ENCODE measurements at regions not wholly inside any gene's neighbourhood (a gene's known extent, or its start where the extent isn't known, plus 50 kb on each side); places are given as distances from the start of the nearest gene placed in this dataset.

- Histone ChIP-seq H4K20me1 (ENCODE audit: control insufficient read depth, extremely low read depth, insufficient read depth, low read length) (no peaks in the 10 kb centered on the region), H3K4me3 (replicated peaks in 1 of 4; ENCODE audit: control extremely low read depth in 1 of 4, insufficient read depth in 1 of 4, low read depth in 3 of 4, low read length in 4 of 4) (no peak overlapping the region), H3K27ac (ENCODE audit: insufficient read depth, low read length) (no peak overlapping the region), H3K36me3 (ENCODE audit: control insufficient read depth, insufficient read depth, low read length) (no peaks in the 10 kb centered on the region), H3K9me3 (ENCODE audit: control insufficient read depth, insufficient read depth, low read depth, low read length) (no peaks in the 10 kb centered on the region), H3K27me3 (ENCODE audit: control insufficient read depth, insufficient read depth, low read length) (no peaks in the 10 kb centered on the region), H3K4me1 (ENCODE audit: control insufficient read depth, extremely low read depth, insufficient read depth, low read length) (no peaks in the 10 kb centered on the region), H3K4me2 (ENCODE audit: extremely low read depth, insufficient read depth, low read length) (no peak overlapping the region), H2AFZ (ENCODE audit: low read length) (no peak overlapping the region), H3K9ac (ENCODE audit: insufficient read depth, low read length) (no peak overlapping the region), H3K79me2 (ENCODE audit: control insufficient read depth, insufficient read depth, low read length) (no peaks in the 10 kb centered on the region)
- no peak for DNase-seq (ENCODE audit: low read depth in 2 of 2)
- no peak for TF ChIP-seq EZH2 (IDR thresholded peaks at IDR 0.05; ENCODE audit: low read length, missing control alignments)
- TF ChIP-seq, protein P1, sequence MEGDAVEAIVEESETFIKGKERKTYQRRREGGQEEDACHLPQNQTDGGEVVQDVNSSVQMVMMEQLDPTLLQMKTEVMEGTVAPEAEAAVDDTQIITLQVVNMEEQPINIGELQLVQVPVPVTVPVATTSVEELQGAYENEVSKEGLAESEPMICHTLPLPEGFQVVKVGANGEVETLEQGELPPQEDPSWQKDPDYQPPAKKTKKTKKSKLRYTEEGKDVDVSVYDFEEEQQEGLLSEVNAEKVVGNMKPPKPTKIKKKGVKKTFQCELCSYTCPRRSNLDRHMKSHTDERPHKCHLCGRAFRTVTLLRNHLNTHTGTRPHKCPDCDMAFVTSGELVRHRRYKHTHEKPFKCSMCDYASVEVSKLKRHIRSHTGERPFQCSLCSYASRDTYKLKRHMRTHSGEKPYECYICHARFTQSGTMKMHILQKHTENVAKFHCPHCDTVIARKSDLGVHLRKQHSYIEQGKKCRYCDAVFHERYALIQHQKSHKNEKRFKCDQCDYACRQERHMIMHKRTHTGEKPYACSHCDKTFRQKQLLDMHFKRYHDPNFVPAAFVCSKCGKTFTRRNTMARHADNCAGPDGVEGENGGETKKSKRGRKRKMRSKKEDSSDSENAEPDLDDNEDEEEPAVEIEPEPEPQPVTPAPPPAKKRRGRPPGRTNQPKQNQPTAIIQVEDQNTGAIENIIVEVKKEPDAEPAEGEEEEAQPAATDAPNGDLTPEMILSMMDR (conservative IDR thresholded peaks at IDR 0.05 in 1 of 2, IDR thresholded peaks at IDR 0.05 in 1 of 2; ENCODE audit: low read depth in 1 of 2, low read length in 2 of 2): no peak
These were observed 1393.6 kb downstream of the SI start for GRCh38 chr3:163684651-163685050.

GRCh38 chr3:163672954-163673353 is 1405.3 kb downstream of the SI start:
- no peaks in the 10 kb centered on the region for H3K36me3 ChIP-seq (ENCODE audit: control insufficient read depth, insufficient read depth, low read length)
- TF ChIP-seq EZH2 (IDR thresholded peaks at IDR 0.05; ENCODE audit: low read length, missing control alignments): no peak
- TF ChIP-seq, protein P1 (conservative IDR thresholded peaks at IDR 0.05 in 1 of 2, IDR thresholded peaks at IDR 0.05 in 1 of 2; ENCODE audit: low read depth in 1 of 2, low read length in 2 of 2): no peak
- H4K20me1 ChIP-seq (ENCODE audit: control insufficient read depth, extremely low read depth, insufficient read depth, low read length): no peaks in the 10 kb centered on the region
- no peaks in the 10 kb centered on the region for H3K79me2 ChIP-seq (ENCODE audit: control insufficient read depth, insufficient read depth, low read length)
- no peak overlapping the region for H3K4me2 ChIP-seq (ENCODE audit: extremely low read depth, insufficient read depth, low read length)
- DNase-seq (ENCODE audit: low read depth in 2 of 2): no peak
- no peak overlapping the region for H2AFZ ChIP-seq (ENCODE audit: low read length)
- no peaks in the 10 kb centered on the region for H3K27me3 ChIP-seq (ENCODE audit: control insufficient read depth, insufficient read depth, low read length)
- H3K4me1 ChIP-seq (ENCODE audit: control insufficient read depth, extremely low read depth, insufficient read depth, low read length): no peaks in the 10 kb centered on the region
- H3K27ac ChIP-seq (ENCODE audit: insufficient read depth, low read length): no peak overlapping the region
- no peak overlapping the region for H3K9ac ChIP-seq (ENCODE audit: insufficient read depth, low read length)
- no peak overlapping the region for H3K4me3 ChIP-seq (replicated peaks in 1 of 4; ENCODE audit: control extremely low read depth in 1 of 4, insufficient read depth in 1 of 4, low read depth in 3 of 4, low read length in 4 of 4)
- H3K9me3 ChIP-seq (ENCODE audit: control insufficient read depth, insufficient read depth, low read depth, low read length): no peaks in the 10 kb centered on the region

DNA sequence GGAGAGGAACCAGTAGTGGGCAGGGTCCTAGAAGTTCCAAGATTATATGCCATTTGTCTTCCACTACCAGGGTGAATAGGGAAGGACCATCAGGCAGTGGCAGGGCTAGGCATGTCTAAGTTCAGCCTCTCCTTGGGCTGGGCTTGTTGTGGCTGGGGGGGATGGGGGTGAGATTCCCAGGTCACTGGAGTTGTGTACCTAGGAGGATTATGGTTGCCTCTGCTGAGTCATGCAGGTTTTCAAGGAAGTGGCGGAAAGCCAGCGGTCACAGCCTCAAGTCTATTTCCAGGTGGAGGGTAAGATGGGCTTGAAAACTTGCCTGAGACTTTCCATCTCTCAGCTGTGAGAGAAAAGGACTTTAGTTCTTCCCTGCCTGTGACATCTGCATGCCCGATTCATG is 1407.1 kb downstream of the SI start:
- H3K4me1 ChIP-seq (ENCODE audit: control insufficient read depth, extremely low read depth, insufficient read depth, low read length): no peaks in the 10 kb centered on the region
- H3K27ac ChIP-seq (ENCODE audit: insufficient read depth, low read length): no peak overlapping the region
- H3K79me2 ChIP-seq (ENCODE audit: control insufficient read depth, insufficient read depth, low read length): no peaks in the 10 kb centered on the region
- DNase-seq (ENCODE audit: low read depth in 2 of 2): no peak
- H3K27me3 ChIP-seq (ENCODE audit: control insufficient read depth, insufficient read depth, low read length): no peaks in the 10 kb centered on the region
- no peaks in the 10 kb centered on the region for H3K9me3 ChIP-seq (ENCODE audit: control insufficient read depth, insufficient read depth, low read depth, low read length)
- no peak overlapping the region for H3K4me2 ChIP-seq (ENCODE audit: extremely low read depth, insufficient read depth, low read length)
- H3K36me3 ChIP-seq (ENCODE audit: control insufficient read depth, insufficient read depth, low read length): no peaks in the 10 kb centered on the region
- no peak overlapping the region for H2AFZ ChIP-seq (ENCODE audit: low read length)
- H4K20me1 ChIP-seq (ENCODE audit: control insufficient read depth, extremely low read depth, insufficient read depth, low read length): no peaks in the 10 kb centered on the region
- no peak overlapping the region for H3K9ac ChIP-seq (ENCODE audit: insufficient read depth, low read length)
- no peak for TF ChIP-seq EZH2 (IDR thresholded peaks at IDR 0.05; ENCODE audit: low read length, missing control alignments)
- TF ChIP-seq, protein P1 (conservative IDR thresholded peaks at IDR 0.05 in 1 of 2, IDR thresholded peaks at IDR 0.05 in 1 of 2; ENCODE audit: low read depth in 1 of 2, low read length in 2 of 2): no peak
- H3K4me3 ChIP-seq (replicated peaks in 1 of 4; ENCODE audit: control extremely low read depth in 1 of 4, insufficient read depth in 1 of 4, low read depth in 3 of 4, low read length in 4 of 4): no peak overlapping the region
